Pons (tissue), 1 donor: ENCODE measurements at regions not wholly inside any gene's neighbourhood (a gene's known extent, or its start where the extent isn't known, plus 50 kb on each side); places are given as distances from the start of the nearest gene placed in this dataset.

Source experiments
- DNase-seq: peaks from one replicate; pipeline ENCODE4 v3.0.0-alpha.2; 2016; ENCODE audit warnings: low spot score

DNA sequence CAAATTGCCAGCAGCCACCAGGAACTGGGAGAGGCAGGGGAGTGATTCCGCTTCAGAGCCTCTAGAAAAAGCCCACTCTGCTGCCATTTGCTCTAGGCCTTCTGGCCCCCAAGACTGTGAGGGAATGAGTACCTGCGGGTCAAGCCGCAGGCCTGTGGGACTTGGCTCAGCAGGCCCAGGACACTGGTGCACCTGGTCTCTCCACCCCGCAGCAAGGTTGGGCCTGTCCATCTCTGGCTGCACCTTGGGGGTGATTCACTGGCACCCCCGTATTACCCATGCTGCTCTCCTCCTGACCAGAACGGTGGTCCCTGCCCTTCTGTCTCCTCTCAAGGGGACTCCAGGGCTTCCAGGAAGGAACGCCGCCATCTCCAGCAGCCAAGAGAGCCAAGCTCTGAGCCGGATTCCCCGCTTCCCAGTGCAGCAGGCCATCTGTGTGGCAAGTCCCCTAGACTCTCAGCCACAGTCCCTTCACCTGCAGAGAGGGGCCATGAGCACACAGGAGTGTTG is 78.4 kb upstream of the OLFM1 start:
- no peak for DNase-seq

DNA sequence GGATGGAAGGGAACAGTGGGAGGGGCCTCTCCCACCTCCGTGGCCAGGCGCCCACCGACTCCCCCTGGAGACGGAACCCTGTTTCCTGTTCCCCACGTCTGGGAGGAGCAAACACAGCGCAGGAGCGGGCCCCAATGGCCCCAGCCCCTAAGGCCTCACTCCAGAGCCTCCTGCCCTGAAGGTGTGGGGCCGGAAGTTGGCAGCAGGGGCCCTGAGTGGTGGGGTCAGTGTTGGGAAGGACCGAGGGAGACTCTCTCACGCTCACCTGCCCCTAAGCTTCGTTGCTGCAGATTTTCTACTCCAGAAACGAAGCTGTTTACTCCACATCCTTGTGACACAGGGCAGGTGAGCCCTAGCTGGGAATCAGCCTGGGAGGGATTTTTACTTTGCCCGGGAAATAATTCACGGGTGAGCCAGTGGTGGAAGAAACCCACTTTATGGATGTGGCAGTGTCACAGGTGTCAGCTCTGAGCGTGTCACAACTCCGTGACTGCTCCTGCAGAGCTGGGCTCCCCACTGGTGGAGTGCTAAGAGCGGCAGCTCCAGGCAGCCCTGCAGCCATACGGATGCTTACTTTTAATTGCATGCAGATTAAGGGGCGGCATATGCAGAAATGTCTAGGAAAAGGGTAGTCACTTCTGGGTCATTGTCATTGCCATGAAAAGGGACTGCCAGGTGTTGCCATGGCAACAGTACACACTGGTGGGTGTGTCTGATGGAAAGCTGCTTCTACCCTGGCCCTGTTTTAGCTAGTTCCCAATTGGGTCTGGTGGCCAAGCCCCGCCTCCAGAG is 77.5 kb upstream of the OLFM1 start:
- DNase-seq: no peak

DNA sequence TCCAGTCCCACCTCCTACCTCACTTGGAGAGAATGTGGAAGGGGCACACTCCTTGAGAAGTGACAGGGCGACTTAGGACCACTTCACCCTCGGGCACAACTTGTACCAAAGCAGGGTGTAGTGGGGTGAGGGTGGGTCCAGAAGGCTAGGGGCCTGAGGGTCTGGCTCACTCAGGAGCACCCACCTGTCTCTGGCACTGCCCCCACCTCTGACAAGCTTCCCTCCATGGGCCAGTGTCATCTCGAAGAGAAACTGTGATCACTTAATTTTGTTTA is 76.9 kb upstream of the OLFM1 start:
- no peak for DNase-seq

DNA sequence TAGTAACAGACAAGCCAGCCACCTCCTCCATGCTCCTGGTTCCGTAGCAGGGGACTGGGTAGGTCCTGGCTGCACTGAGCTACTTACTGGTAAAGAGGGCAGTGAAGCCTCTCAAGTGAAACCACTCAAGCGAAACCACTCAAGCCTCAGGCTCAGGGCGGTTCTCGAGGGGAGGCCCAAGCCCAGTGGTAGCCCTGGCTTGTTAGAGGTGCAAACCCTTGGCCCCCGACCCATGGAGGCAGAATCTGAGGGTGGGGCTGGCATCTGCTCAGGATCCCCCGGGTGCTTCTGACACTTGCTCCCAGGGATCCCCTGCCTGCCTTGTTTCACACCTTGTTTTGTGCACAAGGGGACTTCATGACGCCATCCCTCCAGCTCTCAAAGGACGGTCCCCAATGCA is 76.5 kb upstream of the OLFM1 start:
- no peak for DNase-seq

- no peak for DNase-seq
Measured at GRCh38 chr9:135012166-135012565, 75.3 kb upstream of the OLFM1 start.

- DNase-seq: no peak
Measured at GRCh38 chr9:135014311-135015010, 73.0 kb upstream of the OLFM1 start.

GRCh38 chr9:135015096-135015495 is 72.4 kb upstream of the OLFM1 start:
- no peak for DNase-seq

DNA sequence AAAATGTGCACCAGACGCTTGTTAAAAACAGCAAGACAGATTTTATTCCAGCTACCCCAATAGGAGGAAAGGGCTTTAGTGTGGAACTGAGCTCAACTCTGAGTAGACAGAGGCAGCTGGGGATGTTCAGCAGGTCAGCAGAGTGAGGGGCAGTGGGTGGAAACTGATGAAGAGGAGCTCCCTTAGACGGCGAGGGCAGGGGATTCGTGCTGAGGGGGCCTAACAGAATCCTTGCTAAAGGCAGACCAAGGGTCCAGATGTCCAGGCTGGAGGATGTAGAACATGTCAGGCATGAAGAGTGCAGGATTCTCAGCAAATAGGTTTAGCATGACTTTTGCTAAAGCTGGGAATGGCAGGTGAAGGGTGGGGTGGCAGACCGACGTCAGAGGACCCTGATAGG is 71.9 kb upstream of the OLFM1 start:
- DNase-seq: no peak

DNA sequence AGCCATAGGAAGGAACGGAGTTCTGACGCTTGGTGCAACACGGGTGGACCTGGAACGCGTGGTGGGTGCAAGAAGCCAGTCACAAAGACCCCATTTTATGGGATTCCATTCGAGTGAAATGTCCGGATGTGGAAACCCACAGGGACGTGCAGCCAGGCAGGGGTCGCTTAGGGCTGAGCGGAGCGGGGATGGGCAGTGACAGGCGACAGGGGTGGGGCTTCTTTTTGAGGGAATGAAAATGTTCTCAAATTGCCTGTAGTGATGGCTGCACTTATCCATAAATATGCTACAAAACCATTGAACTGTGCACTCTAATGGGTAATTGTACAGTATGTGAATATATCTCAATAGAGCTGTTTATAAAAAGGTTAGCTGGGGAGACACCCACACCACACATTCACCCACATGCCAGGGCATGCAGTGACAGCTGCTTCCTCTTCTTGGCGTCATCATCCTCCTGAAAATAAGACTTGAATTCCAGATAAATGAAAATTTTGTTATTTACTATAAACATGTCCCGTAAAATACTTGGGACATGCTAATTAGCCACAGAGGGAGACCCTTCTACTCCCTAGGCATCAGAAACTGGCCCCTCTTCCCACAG is 71.3 kb upstream of the OLFM1 start:
- no peak for DNase-seq

DNA sequence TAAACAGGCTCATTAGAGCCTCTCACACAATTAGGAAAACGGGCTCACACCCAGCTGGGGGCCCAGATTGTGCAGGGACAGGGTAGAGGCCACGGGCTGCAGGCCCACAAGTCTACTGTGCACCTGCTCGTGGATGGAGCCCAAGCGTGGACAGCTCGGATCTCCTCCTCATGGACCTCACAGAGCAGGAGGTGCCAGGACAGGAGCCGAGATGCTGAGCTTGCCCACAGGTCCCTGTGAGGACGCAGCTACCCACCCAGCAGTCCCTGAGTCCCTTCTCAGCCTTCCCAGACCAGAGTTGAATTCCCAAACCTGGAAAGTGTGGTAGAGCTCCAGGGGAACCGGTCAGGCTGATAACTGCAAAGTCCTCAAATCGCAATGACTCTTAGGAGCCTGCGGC is 70.6 kb upstream of the OLFM1 start:
- DNase-seq: no peak

- DNase-seq: no peak
Measured at GRCh38 chr9:135017899-135018298, 69.6 kb upstream of the OLFM1 start.

DNA sequence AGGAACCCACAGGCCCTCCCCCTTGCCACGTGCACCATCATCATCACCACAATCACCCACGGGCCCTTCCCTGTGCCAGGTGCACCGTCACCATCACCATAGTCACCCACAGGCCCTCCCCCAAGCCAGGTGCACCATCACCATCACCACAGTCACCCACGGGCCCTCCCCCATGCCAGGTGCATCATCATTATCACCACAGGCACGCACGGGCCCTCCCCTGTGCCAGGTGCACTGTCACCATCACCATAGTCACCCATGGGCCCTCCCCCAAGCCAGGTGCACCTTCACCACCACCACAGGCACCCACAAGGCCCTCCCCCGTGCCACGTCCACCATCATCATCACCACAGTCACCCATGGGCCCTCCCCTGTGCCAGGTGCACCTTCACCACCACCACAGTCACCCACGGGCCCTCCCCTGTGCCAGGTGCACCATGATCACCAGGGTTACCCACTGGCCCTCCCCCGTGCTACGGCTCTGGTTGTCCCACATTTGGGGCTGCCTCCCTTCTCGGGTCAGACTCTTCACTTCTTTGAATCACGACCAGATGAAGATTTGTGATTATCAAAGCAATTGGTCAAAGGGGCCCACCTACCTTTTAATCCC is 69.1 kb upstream of the OLFM1 start:
- no peak for DNase-seq

GRCh38 chr9:135019224-135019623 is 68.2 kb upstream of the OLFM1 start:
- DNase-seq: no peak

DNA sequence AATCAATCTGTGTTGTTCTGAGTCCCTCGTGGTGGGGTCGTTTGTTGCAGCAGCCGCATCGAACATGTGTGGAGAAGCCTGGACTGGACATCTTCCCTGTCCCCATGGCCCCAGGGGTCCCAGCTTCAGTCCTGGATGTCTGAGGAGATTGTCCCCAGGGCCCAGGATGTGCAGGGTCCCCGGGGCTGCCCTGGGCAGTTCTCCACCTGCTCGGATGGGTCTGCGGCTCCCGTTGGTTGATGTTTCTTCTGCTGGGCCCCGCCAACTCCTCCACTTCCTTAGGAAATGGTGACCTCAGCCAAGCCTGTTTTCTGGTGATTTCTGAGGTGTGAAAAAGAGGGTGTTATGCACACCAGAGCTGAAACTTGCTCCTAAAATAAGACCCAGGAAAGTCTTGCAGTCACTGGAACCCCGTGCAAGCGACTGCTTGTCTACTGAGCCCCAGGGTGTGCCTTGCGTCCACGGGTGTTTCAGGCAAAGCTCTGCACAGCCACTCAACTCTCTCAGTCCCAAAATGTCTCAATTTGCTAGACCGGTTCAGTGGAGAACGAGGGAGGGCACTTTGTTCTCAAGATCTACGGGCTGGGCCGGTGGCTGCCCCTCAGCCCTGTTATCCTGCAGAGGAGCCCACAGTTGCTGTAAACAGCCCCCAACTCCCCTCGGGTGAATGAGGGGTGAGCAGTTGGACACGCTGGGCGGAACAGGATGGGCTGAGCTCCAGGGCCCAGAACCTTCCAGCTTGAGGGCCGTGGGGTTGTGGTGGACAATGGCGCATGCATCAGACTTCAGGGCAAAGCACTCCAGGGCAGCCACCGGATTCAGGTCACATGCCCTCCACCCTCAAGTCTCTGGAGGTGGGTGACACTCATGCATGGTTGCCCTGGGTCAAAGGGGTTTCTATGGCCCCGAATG is 66.7 kb upstream of the OLFM1 start:
- no peak for DNase-seq

DNA sequence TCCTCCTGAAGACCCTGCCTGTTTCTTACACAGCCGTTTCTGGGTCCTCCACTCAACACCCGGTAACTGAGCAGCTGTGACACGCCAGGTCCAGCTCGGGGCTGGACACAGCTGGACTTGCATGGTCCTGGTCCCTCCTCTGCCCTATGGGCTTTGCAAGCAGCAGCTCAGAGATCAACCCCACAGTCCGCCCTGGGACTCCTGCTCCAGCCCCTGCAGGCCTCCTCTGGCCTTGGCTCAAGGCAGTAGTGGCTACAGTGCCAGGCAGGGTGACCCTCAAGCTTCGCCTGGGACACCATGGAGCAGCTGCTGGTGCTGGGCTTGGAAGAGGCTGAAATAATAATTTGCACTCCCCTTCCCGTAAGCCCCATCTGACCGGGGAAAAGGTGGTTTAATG is 66.1 kb upstream of the OLFM1 start:
- no peak for DNase-seq

GRCh38 chr9:135022191-135022870 is 65.1 kb upstream of the OLFM1 start:
- no peak for DNase-seq

DNA sequence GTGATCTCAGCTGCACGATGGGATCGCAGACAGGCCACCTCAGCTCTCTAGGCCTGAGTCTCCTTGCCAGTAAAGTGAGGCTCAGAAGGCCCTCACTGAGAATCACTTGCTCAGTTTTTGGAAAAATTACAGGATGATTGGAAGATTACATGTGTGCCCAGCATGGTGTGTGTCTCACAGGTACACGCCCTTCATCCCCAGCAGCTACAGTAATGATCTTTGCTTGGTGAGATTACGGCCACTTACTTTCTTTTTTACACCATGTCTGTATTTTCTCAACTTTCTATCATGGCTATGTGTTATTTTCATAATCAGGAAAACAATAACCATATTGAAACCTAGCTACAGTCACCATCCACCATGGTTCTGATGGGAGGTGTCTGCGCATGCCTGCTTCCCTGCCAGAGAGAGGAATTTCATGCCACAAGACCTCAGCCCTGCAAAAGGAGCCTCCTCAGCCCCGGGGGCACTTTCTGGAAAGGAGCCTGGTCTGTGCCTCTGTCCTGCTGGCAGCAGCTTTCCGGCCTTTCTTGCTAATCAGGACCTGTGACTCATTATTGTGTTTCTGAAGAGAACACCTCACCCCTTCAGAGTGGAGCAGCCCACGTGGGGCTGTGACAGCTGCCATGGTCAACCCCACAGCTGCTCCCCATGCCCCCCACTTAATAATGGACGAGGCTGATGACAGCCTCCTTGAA is 64.2 kb upstream of the OLFM1 start:
- DNase-seq: no peak

DNA sequence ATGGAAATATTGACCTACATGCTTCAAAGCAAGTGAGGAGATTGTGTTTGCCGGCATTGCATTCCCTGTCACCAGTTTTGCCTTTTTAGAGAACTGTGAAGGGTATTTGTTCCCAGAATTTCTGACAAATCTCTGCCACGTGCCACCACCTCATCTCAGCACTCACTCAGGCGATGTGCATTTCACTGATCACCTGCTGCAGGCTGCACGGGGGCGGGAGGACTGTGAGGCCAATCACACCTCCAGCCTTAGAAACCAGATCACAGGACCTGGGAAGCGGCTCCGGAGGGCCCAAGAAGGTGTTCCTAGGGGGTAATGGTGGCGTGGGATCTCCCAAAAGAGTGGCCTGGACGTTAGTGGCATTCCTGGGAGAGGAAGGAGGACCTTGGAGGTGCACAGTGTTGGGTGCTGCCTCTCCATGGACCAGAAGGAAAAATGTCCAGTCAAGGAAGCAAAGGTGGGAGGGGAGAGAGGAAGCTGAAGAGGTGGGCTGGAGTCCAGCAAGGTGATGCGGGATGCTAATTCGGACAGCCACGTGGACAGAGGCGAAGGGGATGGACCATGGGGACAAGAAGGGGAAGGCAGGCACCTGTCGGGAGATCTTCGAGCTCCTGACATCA is 63.6 kb upstream of the OLFM1 start:
- no peak for DNase-seq

- DNase-seq: no peak
Measured at GRCh38 chr9:135029463-135029862, 58.0 kb upstream of the OLFM1 start.

GRCh38 chr9:135029871-135030565 is 57.5 kb upstream of the OLFM1 start:
- no peak for DNase-seq
